K562 (cell line): ENCODE measurements at regions not wholly inside any gene's neighbourhood (a gene's known extent, or its start where the extent isn't known, plus 50 kb on each side); places are given as distances from the start of the nearest gene placed in this dataset.

Experiments used
- ATAC-seq: fragments of 200-7000 bp; cut with Tn5 transposase; 3 replicates; pipeline ENCODE4 v1.9.1; 2020; ENCODE audit warnings: moderate library complexity
- BruUV-seq: library from RNA; stranded (reverse); fragments of 400-500 nt; replicated peaks from 2 replicates; lab custom pipeline; 2021; lab: Mats Ljungman, UMichigan
- CTCF ChIA-PET: fragments of 300-600 bp; formaldehyde crosslinking; extraction: SDS; loops from one replicate; lab custom pipeline; 2021; ENCODE audit warnings: low intra/inter-chr PET ratio; lab: Yijun Ruan, JAX
- POLR2A ChIA-PET: fragments of 300-600, 350-650 bp; sonication (Branson Sonifier 250); formaldehyde crosslinking; extraction: SDS; loops from one replicate; lab custom pipeline; 2021; ENCODE audit warnings: antibody characterized with exemption, inconsistent platforms; lab: Yijun Ruan, JAX
- DNase-seq, 4 experiments: peaks; one replicate each; pipeline versions ENCODE4 v3.0.0 to v3.0.0-alpha.2; 2011 to 2018; ENCODE audit warnings: low spot score in 3 of 4, mixed read lengths in 3 of 4; ENCODE audit errors: extremely low read depth in 1 of 4
- FAIRE-seq: peaks from 2 replicates; lab custom pipeline; 2011; peaks lifted over from hg19 to GRCh38; lab: Jason Lieb, UNC
- H2AFZ ChIP-seq: 2 replicates; pipeline ENCODE4 v1.6.0; 2011; ENCODE audit warnings: low read depth, low read length, control low read depth, inconsistent platforms
- H3K27ac ChIP-seq: fragments of 200-600 bp; 3 replicates; pipeline ENCODE4 v1.8.0; 2011; ENCODE audit warnings: low read depth, mild to moderate bottlenecking, control low read depth, inconsistent platforms, low read length, moderate library complexity, mixed read lengths; ENCODE audit errors: extremely low read depth
- H3K27me3 ChIP-seq, 2 experiments: fragments of 300-600 bp in 1 of 2; 2 replicates in 1 of 2; 3 replicates in 1 of 2; pipeline versions ENCODE4 v1.6.0 to v1.8.0; 2011; ENCODE audit warnings: inconsistent platforms in 2 of 2, low read length in 2 of 2, mild to moderate bottlenecking in 1 of 2, mixed read lengths in 1 of 2, moderate library complexity in 1 of 2; ENCODE audit not compliant: control insufficient read depth in 2 of 2, insufficient read depth in 2 of 2
- H3K36me3 ChIP-seq: fragments of 300-600 bp; 3 replicates; pipeline ENCODE4 v1.8.0; 2011; ENCODE audit warnings: mild to moderate bottlenecking, low read length, inconsistent platforms; ENCODE audit not compliant: control insufficient read depth, insufficient read depth
- H3K4me1 ChIP-seq, 2 experiments: fragments of 200-600 bp in 1 of 2; replicated peaks in 1 of 2; 2 replicates in 1 of 2; 3 replicates in 1 of 2; pipeline versions ENCODE4 v1.5.1 to v1.8.0; 2011; ENCODE audit warnings: inconsistent platforms in 2 of 2, low read length in 2 of 2, mild to moderate bottlenecking in 1 of 2, mixed read lengths in 1 of 2, moderate library complexity in 1 of 2; ENCODE audit not compliant: control insufficient read depth in 2 of 2, insufficient read depth in 2 of 2
- H3K4me2 ChIP-seq: 2 replicates; pipeline ENCODE4 v1.6.1; 2011; ENCODE audit warnings: low read length, control low read depth, inconsistent platforms, mixed read lengths; ENCODE audit not compliant: insufficient read depth
- H3K4me3 ChIP-seq: fragments of 200-600 bp; sonication (generic), shearing (Covaris generic); 2 replicates; pipeline ENCODE4 v1.5.1; 2016; ENCODE audit warnings: control low read depth, inconsistent platforms
- H3K79me2 ChIP-seq: fragments of 200-600 bp; 3 replicates; pipeline ENCODE4 v1.8.0; 2011; ENCODE audit warnings: low read length, inconsistent platforms; ENCODE audit not compliant: control insufficient read depth, insufficient read depth
- H3K9ac ChIP-seq, 2 experiments: 2 replicates each; pipeline versions ENCODE4 v1.6.0 to v1.6.1; 2011; ENCODE audit warnings: low read depth in 2 of 2, low read length in 2 of 2, control low read depth in 1 of 2, inconsistent platforms in 1 of 2, mild to moderate bottlenecking in 1 of 2, mixed read lengths in 1 of 2; ENCODE audit not compliant: insufficient read depth in 1 of 2
- H3K9me1 ChIP-seq: one replicate; pipeline ENCODE4 v1.6.0; 2011; ENCODE audit warnings: inconsistent platforms, mild to moderate bottlenecking, low read length, moderate library complexity; ENCODE audit not compliant: control insufficient read depth, insufficient read depth
- H3K9me3 ChIP-seq: replicated peaks from 2 replicates; pipeline ENCODE4 v1.5.1; 2011; ENCODE audit warnings: low read depth, low read length, inconsistent platforms; ENCODE audit not compliant: control insufficient read depth, insufficient read depth
- H4K20me1 ChIP-seq: replicated peaks from 2 replicates; pipeline ENCODE4 v1.6.1; 2011; ENCODE audit warnings: low read length, inconsistent platforms, mixed read lengths; ENCODE audit not compliant: control insufficient read depth, insufficient read depth
- BRF1 ChIP-seq: IDR thresholded peaks from 3 replicates; pipeline ENCODE4 v1.6.1; 2011; ENCODE audit warnings: borderline replicate concordance, mild to moderate bottlenecking; ENCODE audit not compliant: insufficient read length; ENCODE audit errors: extremely low read depth
- HDAC6 ChIP-seq: IDR thresholded peaks from 2 replicates; pipeline ENCODE4 v1.6.1; 2012; ENCODE audit warnings: low read depth, mild to moderate bottlenecking, control low read depth, inconsistent platforms, low read length, moderate library complexity
- LEF1 ChIP-seq: fragments of 450-650 bp; IDR thresholded peaks from 2 replicates; pipeline ENCODE4 v1.6.1; 2016; ENCODE audit warnings: mild to moderate bottlenecking
- PHF20 ChIP-seq: fragments of 450-650 bp; IDR thresholded peaks from 2 replicates; pipeline ENCODE4 v1.6.1; 2018; ENCODE audit not compliant: partially characterized antibody
- SMARCA5 ChIP-seq: fragments of 450-650 bp; IDR thresholded peaks from 2 replicates; pipeline ENCODE4 v1.6.1; 2016
- ZNF561 ChIP-seq: fragments of 450-650 bp; formaldehyde crosslinking; conservative IDR thresholded peaks from 2 replicates; pipeline ENCODE4 v1.4.0; 2020; ENCODE audit warnings: mild to moderate bottlenecking, moderate library complexity
- ZNF77 ChIP-seq: fragments of 250-450 bp; sonication (Bioruptor Pico); IDR thresholded peaks from 2 replicates; pipeline ENCODE4 v1.5.0; 2020
- WGBS: fragments of 100-300 bp; shearing (Covaris generic); methylation state at CpG from one replicate; pipeline ENCODE4 v1.1.6; 2016; ENCODE audit warnings: low coverage, mixed read lengths; ENCODE audit not compliant: insufficient coverage; ENCODE audit errors: missing lambda C conversion rate; 5-methylcytosine and 5-hydroxymethylcytosine counted together
- in situ Hi-C: fragments of 300-500 bp; cut with MboI; formaldehyde crosslinking; loops from 4 replicates; pipeline ENCODE4 v1.15.0; 2018; ENCODE audit warnings: inconsistent platforms, mixed read lengths
- intact Hi-C: fragments of 100-400 bp; cut with micrococcal nuclease; formaldehyde crosslinking; loops from 2 replicates; pipeline ENCODE4 v1.14.2; 2022
- TF ChIP-seq, protein P1 (sequence below): sonication (generic); formaldehyde crosslinking; IDR thresholded peaks from 2 replicates; pipeline ENCODE4 v1.8.1; 2023; ENCODE audit warnings: mild to moderate bottlenecking, missing genetic modification reagents
- TF ChIP-seq, protein P2 (sequence below): fragments of 450-650 bp; IDR thresholded peaks from 2 replicates; pipeline ENCODE4 v1.6.1; 2016; ENCODE audit warnings: antibody characterized with exemption
- TF ChIP-seq, protein P3 (sequence below): fragments of 250-450 bp; sonication (Bioruptor Pico); IDR thresholded peaks from 2 replicates; pipeline ENCODE4 v1.9.0; 2021; ENCODE audit warnings: mild to moderate bottlenecking, inconsistent platforms
- TF ChIP-seq, protein P4 (sequence below): fragments of 450-650 bp; conservative IDR thresholded peaks from 2 replicates; pipeline ENCODE4 v1.6.1; 2016; ENCODE audit warnings: missing genetic modification characterization, low read depth, mild to moderate bottlenecking, control low read depth, missing compliant biosample characterization
- TF ChIP-seq, protein P5 (sequence below): fragments of 450-650 bp; IDR thresholded peaks from 2 replicates; pipeline ENCODE4 v1.6.1; 2016
- TF ChIP-seq, protein P6 (sequence below): sonication (generic); formaldehyde crosslinking; IDR thresholded peaks from 2 replicates; pipeline ENCODE4 v1.8.0; 2022; ENCODE audit warnings: mild to moderate bottlenecking, low read depth, missing genetic modification reagents

DNA sequence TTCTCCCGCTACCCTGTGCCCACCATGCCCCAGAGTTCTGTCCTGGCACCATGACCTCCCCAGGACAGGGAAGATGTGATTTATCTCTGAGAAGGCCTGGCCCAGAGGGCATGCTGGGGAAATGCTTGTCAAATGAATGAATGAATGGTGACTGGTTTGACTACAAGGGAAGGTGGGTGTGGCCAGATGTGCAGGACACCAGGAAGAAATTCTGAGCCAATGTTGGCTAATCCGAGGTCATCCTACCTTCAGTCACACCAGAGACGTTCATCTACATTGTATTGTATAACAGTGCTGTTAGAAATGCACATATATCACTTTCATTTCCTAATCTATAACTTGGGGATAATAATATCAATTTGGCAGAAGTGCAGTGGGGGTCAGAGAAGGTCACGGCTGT lies 138.4 kb downstream of the FAM43A start:
- H3K36me3 ChIP-seq: no peaks in the 10 kb centered on the region
- no TSS peak for BruUV-seq
- H3K4me1 ChIP-seq: 0 out of 5 replicates have a peak, but pooled peaks cover 0 to 3% of the 10 kb centered on the region in 2 experiments
- peaks cover 26 to 68% of the 10 kb centered on the region in 2 experiments for H3K27me3 ChIP-seq
- H3K79me2 ChIP-seq: no peaks in the 10 kb centered on the region
- in situ Hi-C loops (no loop called here), intact Hi-C loops (no loop called here)
- no peak overlapping the region for H3K27ac ChIP-seq
- no peak overlapping the region for H3K9ac ChIP-seq
- ChIA-PET CTCF (no interaction called here), POLR2A (no interaction called here)
- no peaks in the 10 kb centered on the region for H4K20me1 ChIP-seq
- DNase-seq (no peak), ATAC-seq (no peak), FAIRE-seq (no peak)
- H3K4me2 ChIP-seq: no peak overlapping the region
- no peak overlapping the region for H3K4me3 ChIP-seq
- H3K9me1 ChIP-seq: no peaks in the 10 kb centered on the region
- WGBS: 0% methylated on average over 4 of the region's 4 CpGs
- H3K9me3 ChIP-seq: no peaks in the 10 kb centered on the region
- H2AFZ ChIP-seq: no peak overlapping the region
- TF ChIP-seq, protein P1, sequence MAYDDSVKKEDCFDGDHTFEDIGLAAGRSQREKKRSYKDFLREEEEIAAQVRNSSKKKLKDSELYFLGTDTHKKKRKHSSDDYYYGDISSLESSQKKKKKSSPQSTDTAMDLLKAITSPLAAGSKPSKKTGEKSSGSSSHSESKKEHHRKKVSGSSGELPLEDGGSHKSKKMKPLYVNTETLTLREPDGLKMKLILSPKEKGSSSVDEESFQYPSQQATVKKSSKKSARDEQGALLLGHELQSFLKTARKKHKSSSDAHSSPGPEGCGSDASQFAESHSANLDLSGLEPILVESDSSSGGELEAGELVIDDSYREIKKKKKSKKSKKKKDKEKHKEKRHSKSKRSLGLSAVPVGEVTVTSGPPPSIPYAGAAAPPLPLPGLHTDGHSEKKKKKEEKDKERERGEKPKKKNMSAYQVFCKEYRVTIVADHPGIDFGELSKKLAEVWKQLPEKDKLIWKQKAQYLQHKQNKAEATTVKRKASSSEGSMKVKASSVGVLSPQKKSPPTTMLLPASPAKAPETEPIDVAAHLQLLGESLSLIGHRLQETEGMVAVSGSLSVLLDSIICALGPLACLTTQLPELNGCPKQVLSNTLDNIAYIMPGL: no peak
- TF ChIP-seq, protein P2, sequence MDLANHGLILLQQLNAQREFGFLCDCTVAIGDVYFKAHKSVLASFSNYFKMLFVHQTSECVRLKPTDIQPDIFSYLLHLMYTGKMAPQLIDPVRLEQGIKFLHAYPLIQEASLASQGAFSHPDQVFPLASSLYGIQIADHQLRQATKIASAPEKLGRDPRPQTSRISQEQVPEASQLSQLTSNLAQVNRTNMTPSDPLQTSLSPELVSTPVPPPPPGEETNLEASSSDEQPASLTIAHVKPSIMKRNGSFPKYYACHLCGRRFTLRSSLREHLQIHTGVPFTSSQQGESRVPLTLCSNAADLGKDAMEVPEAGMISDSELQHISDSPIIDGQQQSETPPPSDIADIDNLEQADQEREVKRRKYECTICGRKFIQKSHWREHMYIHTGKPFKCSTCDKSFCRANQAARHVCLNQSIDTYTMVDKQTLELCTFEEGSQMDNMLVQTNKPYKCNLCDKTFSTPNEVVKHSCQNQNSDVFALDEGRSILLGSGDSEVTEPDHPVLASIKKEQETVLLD: no peak
- no peak for TF ChIP-seq BRF1
- TF ChIP-seq, protein P3, sequence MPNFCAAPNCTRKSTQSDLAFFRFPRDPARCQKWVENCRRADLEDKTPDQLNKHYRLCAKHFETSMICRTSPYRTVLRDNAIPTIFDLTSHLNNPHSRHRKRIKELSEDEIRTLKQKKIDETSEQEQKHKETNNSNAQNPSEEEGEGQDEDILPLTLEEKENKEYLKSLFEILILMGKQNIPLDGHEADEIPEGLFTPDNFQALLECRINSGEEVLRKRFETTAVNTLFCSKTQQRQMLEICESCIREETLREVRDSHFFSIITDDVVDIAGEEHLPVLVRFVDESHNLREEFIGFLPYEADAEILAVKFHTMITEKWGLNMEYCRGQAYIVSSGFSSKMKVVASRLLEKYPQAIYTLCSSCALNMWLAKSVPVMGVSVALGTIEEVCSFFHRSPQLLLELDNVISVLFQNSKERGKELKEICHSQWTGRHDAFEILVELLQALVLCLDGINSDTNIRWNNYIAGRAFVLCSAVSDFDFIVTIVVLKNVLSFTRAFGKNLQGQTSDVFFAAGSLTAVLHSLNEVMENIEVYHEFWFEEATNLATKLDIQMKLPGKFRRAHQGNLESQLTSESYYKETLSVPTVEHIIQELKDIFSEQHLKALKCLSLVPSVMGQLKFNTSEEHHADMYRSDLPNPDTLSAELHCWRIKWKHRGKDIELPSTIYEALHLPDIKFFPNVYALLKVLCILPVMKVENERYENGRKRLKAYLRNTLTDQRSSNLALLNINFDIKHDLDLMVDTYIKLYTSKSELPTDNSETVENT (CRISPR knock-in tag): no peak
- TF ChIP-seq ZNF561: no peak
- TF ChIP-seq PHF20: no peak
- TF ChIP-seq HDAC6: no peak
- TF ChIP-seq SMARCA5: no peak
- TF ChIP-seq ZNF77: no peak
- TF ChIP-seq, protein P4, sequence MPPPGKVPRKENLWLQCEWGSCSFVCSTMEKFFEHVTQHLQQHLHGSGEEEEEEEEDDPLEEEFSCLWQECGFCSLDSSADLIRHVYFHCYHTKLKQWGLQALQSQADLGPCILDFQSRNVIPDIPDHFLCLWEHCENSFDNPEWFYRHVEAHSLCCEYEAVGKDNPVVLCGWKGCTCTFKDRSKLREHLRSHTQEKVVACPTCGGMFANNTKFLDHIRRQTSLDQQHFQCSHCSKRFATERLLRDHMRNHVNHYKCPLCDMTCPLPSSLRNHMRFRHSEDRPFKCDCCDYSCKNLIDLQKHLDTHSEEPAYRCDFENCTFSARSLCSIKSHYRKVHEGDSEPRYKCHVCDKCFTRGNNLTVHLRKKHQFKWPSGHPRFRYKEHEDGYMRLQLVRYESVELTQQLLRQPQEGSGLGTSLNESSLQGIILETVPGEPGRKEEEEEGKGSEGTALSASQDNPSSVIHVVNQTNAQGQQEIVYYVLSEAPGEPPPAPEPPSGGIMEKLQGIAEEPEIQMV (tag): no peak
- TF ChIP-seq, protein P5, sequence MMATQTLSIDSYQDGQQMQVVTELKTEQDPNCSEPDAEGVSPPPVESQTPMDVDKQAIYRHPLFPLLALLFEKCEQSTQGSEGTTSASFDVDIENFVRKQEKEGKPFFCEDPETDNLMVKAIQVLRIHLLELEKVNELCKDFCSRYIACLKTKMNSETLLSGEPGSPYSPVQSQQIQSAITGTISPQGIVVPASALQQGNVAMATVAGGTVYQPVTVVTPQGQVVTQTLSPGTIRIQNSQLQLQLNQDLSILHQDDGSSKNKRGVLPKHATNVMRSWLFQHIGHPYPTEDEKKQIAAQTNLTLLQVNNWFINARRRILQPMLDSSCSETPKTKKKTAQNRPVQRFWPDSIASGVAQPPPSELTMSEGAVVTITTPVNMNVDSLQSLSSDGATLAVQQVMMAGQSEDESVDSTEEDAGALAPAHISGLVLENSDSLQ: no peak
- TF ChIP-seq LEF1: no peak
- TF ChIP-seq, protein P6, sequence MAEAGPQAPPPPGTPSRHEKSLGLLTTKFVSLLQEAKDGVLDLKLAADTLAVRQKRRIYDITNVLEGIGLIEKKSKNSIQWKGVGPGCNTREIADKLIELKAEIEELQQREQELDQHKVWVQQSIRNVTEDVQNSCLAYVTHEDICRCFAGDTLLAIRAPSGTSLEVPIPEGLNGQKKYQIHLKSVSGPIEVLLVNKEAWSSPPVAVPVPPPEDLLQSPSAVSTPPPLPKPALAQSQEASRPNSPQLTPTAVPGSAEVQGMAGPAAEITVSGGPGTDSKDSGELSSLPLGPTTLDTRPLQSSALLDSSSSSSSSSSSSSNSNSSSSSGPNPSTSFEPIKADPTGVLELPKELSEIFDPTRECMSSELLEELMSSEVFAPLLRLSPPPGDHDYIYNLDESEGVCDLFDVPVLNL (CRISPR knock-in tag): no peak
